SK-N-SH treated with all-trans-retinoic acid at 6 μM for 48 hours (cell line): ENCODE measurements at regions not wholly inside any gene's neighbourhood (a gene's known extent, or its start where the extent isn't known, plus 50 kb on each side); places are given as distances from the start of the nearest gene placed in this dataset.

Source experiments
- ATAC-seq: fragments of 200-7000 bp; cut with Tn5 transposase; 3 replicates; pipeline ENCODE4 v1.9.1; 2020; ENCODE audit warnings: mild to moderate bottlenecking, moderate library complexity
- ARNTL ChIP-seq: fragments of 450-650 bp; formaldehyde crosslinking; IDR thresholded peaks from 2 replicates; pipeline ENCODE4 v1.5.0; 2020; ENCODE audit warnings: low read depth, mild to moderate bottlenecking, moderate library complexity, borderline replicate concordance
- BACH2 ChIP-seq: fragments of 250-450 bp; sonication (Bioruptor Pico); IDR thresholded peaks from 2 replicates; pipeline ENCODE4 v1.9.0; 2021; ENCODE audit warnings: mild to moderate bottlenecking, borderline replicate concordance
- CREB5 ChIP-seq: fragments of 250-450 bp; sonication (Bioruptor Pico); IDR thresholded peaks from 2 replicates; pipeline ENCODE4 v1.5.1; 2020; ENCODE audit warnings: low read depth, mild to moderate bottlenecking, moderate library complexity
- CSDC2 ChIP-seq: fragments of 250-450 bp; sonication (Bioruptor Pico); IDR thresholded peaks from 2 replicates; pipeline ENCODE4 v1.5.0; 2020; ENCODE audit warnings: mild to moderate bottlenecking, moderate library complexity
- ESRRG ChIP-seq: fragments of 250-450 bp; sonication (Bioruptor Pico); IDR thresholded peaks from 2 replicates; pipeline ENCODE4 v1.6.1; 2021; ENCODE audit warnings: mild to moderate bottlenecking
- GLIS3 ChIP-seq: fragments of 250-450 bp; sonication (Bioruptor Pico); IDR thresholded peaks from 2 replicates; pipeline ENCODE4 v1.5.0; 2020; ENCODE audit warnings: mild to moderate bottlenecking, moderate library complexity
- ISL1 ChIP-seq: fragments of 250-450 bp; sonication (Bioruptor Pico); IDR thresholded peaks from 2 replicates; pipeline ENCODE4 v2.1.2; 2022; ENCODE audit warnings: mild to moderate bottlenecking, moderate library complexity
- PATZ1 ChIP-seq: fragments of 250-450 bp; sonication (Bioruptor Pico); IDR thresholded peaks from 2 replicates; pipeline ENCODE4 v1.8.0; 2020; ENCODE audit warnings: mild to moderate bottlenecking, moderate library complexity, borderline replicate concordance
- PPARA ChIP-seq: fragments of 250-450 bp; sonication (Bioruptor Pico); IDR thresholded peaks from 2 replicates; pipeline ENCODE4 v1.5.0; 2020; ENCODE audit warnings: mild to moderate bottlenecking, borderline replicate concordance
- RARB ChIP-seq: fragments of 250-450 bp; sonication (Bioruptor Pico); IDR thresholded peaks from 2 replicates; pipeline ENCODE4 v1.8.0; 2021; ENCODE audit warnings: mild to moderate bottlenecking, moderate library complexity
- SNAI2 ChIP-seq: fragments of 250-450 bp; sonication (Bioruptor Pico); IDR thresholded peaks from 2 replicates; pipeline ENCODE4 v1.5.0; 2020; ENCODE audit warnings: mild to moderate bottlenecking, moderate library complexity
- TCF4 ChIP-seq: fragments of 250-450 bp; sonication (Bioruptor Pico); IDR thresholded peaks from 2 replicates; pipeline ENCODE4 v1.8.0; 2021; ENCODE audit warnings: mild to moderate bottlenecking, moderate library complexity, borderline replicate concordance
- TOX ChIP-seq: fragments of 250-450 bp; sonication (Bioruptor Pico); IDR thresholded peaks from 2 replicates; pipeline ENCODE4 v1.8.0; 2021; ENCODE audit warnings: mild to moderate bottlenecking, moderate library complexity, borderline replicate concordance
- ZC3H10 ChIP-seq: fragments of 250-450 bp; sonication (Bioruptor Pico); IDR thresholded peaks from 2 replicates; pipeline ENCODE4 v1.5.1; 2021; ENCODE audit warnings: mild to moderate bottlenecking, moderate library complexity
- ZFP30 ChIP-seq: fragments of 450-650 bp; formaldehyde crosslinking; IDR thresholded peaks from 2 replicates; pipeline ENCODE4 v1.5.0; 2022; ENCODE audit warnings: mild to moderate bottlenecking, moderate library complexity
- ZNF565 ChIP-seq: fragments of 450-650 bp; formaldehyde crosslinking; conservative IDR thresholded peaks from 2 replicates; pipeline ENCODE4 v1.5.0; 2020; ENCODE audit warnings: low read depth, mild to moderate bottlenecking, moderate library complexity
- ZNF70 ChIP-seq: fragments of 450-650 bp; formaldehyde crosslinking; IDR thresholded peaks from 2 replicates; pipeline ENCODE4 v1.5.0; 2020; ENCODE audit warnings: mild to moderate bottlenecking, moderate library complexity
- ZNF8 ChIP-seq: fragments of 450-650 bp; formaldehyde crosslinking; IDR thresholded peaks from 2 replicates; pipeline ENCODE4 v1.5.0; 2020; ENCODE audit warnings: mild to moderate bottlenecking, moderate library complexity
- TF ChIP-seq, protein P1 (sequence below): fragments of 250-450 bp; sonication (Bioruptor Pico); IDR thresholded peaks from 2 replicates; pipeline ENCODE4 v1.5.1; 2021; ENCODE audit warnings: mild to moderate bottlenecking, moderate library complexity
- TF ChIP-seq, protein P2 (sequence below): fragments of 250-450 bp; sonication (Bioruptor Pico); IDR thresholded peaks from 2 replicates; pipeline ENCODE4 v1.5.0; 2020; ENCODE audit warnings: mild to moderate bottlenecking, moderate library complexity
- TF ChIP-seq, protein P3 (sequence below): fragments of 250-450 bp; sonication (Bioruptor Pico); IDR thresholded peaks from 2 replicates; pipeline ENCODE4 v1.8.0; 2021; ENCODE audit warnings: low read depth, mild to moderate bottlenecking, moderate library complexity, borderline replicate concordance

- TF ChIP-seq CREB5 (CRISPR knock-in tag) (no peak), ZNF70 (CRISPR knock-in tag) (no peak)
- TF ChIP-seq, protein P1, sequence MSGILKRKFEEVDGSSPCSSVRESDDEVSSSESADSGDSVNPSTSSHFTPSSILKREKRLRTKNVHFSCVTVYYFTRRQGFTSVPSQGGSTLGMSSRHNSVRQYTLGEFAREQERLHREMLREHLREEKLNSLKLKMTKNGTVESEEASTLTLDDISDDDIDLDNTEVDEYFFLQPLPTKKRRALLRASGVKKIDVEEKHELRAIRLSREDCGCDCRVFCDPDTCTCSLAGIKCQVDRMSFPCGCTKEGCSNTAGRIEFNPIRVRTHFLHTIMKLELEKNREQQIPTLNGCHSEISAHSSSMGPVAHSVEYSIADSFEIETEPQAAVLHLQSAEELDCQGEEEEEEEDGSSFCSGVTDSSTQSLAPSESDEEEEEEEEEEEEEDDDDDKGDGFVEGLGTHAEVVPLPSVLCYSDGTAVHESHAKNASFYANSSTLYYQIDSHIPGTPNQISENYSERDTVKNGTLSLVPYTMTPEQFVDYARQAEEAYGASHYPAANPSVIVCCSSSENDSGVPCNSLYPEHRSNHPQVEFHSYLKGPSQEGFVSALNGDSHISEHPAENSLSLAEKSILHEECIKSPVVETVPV (CRISPR knock-in tag) = no peak
These were observed 64.9 kb downstream of the NPTX2 start (continued) for GRCh38 chr7:98681951-98682350.

GRCh38 chr7:98683514-98683913 lies 66.4 kb downstream of the NPTX2 start:
- ATAC-seq = no peak
- TF ChIP-seq, protein P2, sequence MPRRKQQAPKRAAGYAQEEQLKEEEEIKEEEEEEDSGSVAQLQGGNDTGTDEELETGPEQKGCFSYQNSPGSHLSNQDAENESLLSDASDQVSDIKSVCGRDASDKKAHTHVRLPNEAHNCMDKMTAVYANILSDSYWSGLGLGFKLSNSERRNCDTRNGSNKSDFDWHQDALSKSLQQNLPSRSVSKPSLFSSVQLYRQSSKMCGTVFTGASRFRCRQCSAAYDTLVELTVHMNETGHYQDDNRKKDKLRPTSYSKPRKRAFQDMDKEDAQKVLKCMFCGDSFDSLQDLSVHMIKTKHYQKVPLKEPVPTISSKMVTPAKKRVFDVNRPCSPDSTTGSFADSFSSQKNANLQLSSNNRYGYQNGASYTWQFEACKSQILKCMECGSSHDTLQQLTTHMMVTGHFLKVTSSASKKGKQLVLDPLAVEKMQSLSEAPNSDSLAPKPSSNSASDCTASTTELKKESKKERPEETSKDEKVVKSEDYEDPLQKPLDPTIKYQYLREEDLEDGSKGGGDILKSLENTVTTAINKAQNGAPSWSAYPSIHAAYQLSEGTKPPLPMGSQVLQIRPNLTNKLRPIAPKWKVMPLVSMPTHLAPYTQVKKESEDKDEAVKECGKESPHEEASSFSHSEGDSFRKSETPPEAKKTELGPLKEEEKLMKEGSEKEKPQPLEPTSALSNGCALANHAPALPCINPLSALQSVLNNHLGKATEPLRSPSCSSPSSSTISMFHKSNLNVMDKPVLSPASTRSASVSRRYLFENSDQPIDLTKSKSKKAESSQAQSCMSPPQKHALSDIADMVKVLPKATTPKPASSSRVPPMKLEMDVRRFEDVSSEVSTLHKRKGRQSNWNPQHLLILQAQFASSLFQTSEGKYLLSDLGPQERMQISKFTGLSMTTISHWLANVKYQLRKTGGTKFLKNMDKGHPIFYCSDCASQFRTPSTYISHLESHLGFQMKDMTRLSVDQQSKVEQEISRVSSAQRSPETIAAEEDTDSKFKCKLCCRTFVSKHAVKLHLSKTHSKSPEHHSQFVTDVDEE = no peak
- no peak for TF ChIP-seq BACH2 (CRISPR knock-in tag)
- TF ChIP-seq ARNTL (CRISPR knock-in tag) = no peak
- no peak for TF ChIP-seq CREB5 (CRISPR knock-in tag)
- no peak for TF ChIP-seq GLIS3 (CRISPR knock-in tag)
- TF ChIP-seq ZFP30 = no peak
- TF ChIP-seq ISL1 (CRISPR knock-in tag) = no peak
- no peak for TF ChIP-seq PATZ1 (CRISPR knock-in tag)
- TF ChIP-seq SNAI2 (CRISPR knock-in tag) = no peak
- no peak for TF ChIP-seq CSDC2 (CRISPR knock-in tag)
- TF ChIP-seq TCF4 (CRISPR knock-in tag) = no peak
- TF ChIP-seq ESRRG = no peak
- TF ChIP-seq ZNF70 (CRISPR knock-in tag) = no peak
- no peak for TF ChIP-seq ZNF565 (CRISPR knock-in tag)
- TF ChIP-seq ZNF8 = no peak
- TF ChIP-seq TOX (CRISPR knock-in tag) = no peak

- ATAC-seq = no peak
- no peak for TF ChIP-seq ISL1 (CRISPR knock-in tag)
- TF ChIP-seq, protein P3, sequence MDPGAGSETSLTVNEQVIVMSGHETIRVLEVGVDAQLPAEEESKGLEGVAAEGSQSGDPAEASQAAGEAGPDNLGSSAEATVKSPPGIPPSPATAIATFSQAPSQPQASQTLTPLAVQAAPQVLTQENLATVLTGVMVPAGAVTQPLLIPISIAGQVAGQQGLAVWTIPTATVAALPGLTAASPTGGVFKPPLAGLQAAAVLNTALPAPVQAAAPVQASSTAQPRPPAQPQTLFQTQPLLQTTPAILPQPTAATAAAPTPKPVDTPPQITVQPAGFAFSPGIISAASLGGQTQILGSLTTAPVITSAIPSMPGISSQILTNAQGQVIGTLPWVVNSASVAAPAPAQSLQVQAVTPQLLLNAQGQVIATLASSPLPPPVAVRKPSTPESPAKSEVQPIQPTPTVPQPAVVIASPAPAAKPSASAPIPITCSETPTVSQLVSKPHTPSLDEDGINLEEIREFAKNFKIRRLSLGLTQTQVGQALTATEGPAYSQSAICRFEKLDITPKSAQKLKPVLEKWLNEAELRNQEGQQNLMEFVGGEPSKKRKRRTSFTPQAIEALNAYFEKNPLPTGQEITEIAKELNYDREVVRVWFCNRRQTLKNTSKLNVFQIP (CRISPR knock-in tag) = no peak
- TF ChIP-seq, protein P1 (CRISPR knock-in tag) = no peak
- no peak for TF ChIP-seq ZNF8
- TF ChIP-seq CREB5 (CRISPR knock-in tag) = no peak
- no peak for TF ChIP-seq ESRRG
- no peak for TF ChIP-seq RARB (CRISPR knock-in tag)
- TF ChIP-seq TCF4 (CRISPR knock-in tag) = no peak
- no peak for TF ChIP-seq BACH2 (CRISPR knock-in tag)
- TF ChIP-seq ZNF70 (CRISPR knock-in tag) = no peak
- no peak for TF ChIP-seq PPARA (CRISPR knock-in tag)
- no peak for TF ChIP-seq ZC3H10 (CRISPR knock-in tag)
- TF ChIP-seq ZFP30 = no peak
- no peak for TF ChIP-seq TOX (CRISPR knock-in tag)
- no peak for TF ChIP-seq SNAI2 (CRISPR knock-in tag)
These were observed 68.5 kb downstream of the NPTX2 start for GRCh38 chr7:98685541-98685940.
